ENCODE measurements at regions not wholly inside any gene's neighbourhood (a gene's known extent, or its start where the extent isn't known, plus 50 kb on each side); places are given as distances from the start of the nearest gene placed in this dataset.

GRCh38 chr5:5980538-5980895 lies 397.8 kb downstream of the MED10 start:
- H3K4me1 ChIP-seq (ENCODE audit: control insufficient read depth in 3 of 3, insufficient read depth in 3 of 3, low read length in 3 of 3) = peaks cover 0 to 6% (median 4%) of the 10 kb centered on the region in 3 donors

GRCh38 chr5:5979761-5980537 lies 398.4 kb downstream of the MED10 start:
- no peak overlapping the region for H3K27ac ChIP-seq (ENCODE audit: low read depth, low read length)
- H3K9me3 ChIP-seq (ENCODE audit: control insufficient read depth in 3 of 3, low read length in 3 of 3) = no peaks in the 10 kb centered on the region
- peaks cover 0 to 3% (median 0%) of the 10 kb centered on the region in 3 donors for H3K27me3 ChIP-seq (ENCODE audit: control insufficient read depth in 3 of 3, insufficient read depth in 3 of 3, low read length in 3 of 3)
- H3K36me3 ChIP-seq (ENCODE audit: control insufficient read depth in 3 of 3, insufficient read depth in 3 of 3, low read length in 3 of 3) = no peaks in the 10 kb centered on the region
- H3K4me3 ChIP-seq (ENCODE audit: low read length in 3 of 3) = no peak overlapping the region
- H3K9ac ChIP-seq (ENCODE audit: low read depth in 1 of 3, low read length in 3 of 3) = no peak overlapping the region
- H3K4me1 ChIP-seq (ENCODE audit: control insufficient read depth in 3 of 3, insufficient read depth in 3 of 3, low read length in 3 of 3) = peaks cover 0 to 6% (median 4%) of the 10 kb centered on the region in 3 donors

More at GRCh38 chr5:5980538-5980895, 397.8 kb downstream of the MED10 start:
- H3K27ac ChIP-seq (ENCODE audit: low read depth, low read length) = no peak overlapping the region
- H3K9ac ChIP-seq (ENCODE audit: low read depth in 1 of 3, low read length in 3 of 3) = no peak overlapping the region
- no peak overlapping the region for H3K4me3 ChIP-seq (ENCODE audit: low read length in 3 of 3)
- no peaks in the 10 kb centered on the region for H3K36me3 ChIP-seq (ENCODE audit: control insufficient read depth in 3 of 3, insufficient read depth in 3 of 3, low read length in 3 of 3)
- H3K9me3 ChIP-seq (ENCODE audit: control insufficient read depth in 3 of 3, low read length in 3 of 3) = no peaks in the 10 kb centered on the region
- H3K27me3 ChIP-seq (ENCODE audit: control insufficient read depth in 3 of 3, insufficient read depth in 3 of 3, low read length in 3 of 3) = peaks cover 0 to 3% (median 0%) of the 10 kb centered on the region in 3 donors

DNA sequence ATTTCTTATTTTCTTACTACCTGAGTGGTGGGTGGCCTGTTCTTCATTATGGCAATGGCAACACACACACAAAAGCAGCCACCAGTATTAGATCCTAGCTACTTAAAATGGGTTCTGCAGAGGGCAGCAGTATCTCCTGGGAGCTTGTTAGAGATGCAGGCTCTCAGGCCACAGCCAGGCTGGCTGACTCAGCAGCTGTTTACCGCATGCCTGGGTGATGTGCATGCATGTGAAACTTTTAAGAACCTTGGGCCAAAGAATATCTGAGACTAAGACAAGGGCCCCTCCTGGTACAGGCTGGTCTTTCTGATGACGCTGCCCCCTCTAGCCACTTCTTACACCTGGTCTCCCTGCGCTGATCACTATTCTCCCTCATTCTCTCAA lies 399.0 kb downstream of the MED10 start:
- Histone ChIP-seq H3K4me3 (ENCODE audit: low read length in 3 of 3) (no peak overlapping the region), H3K27ac (ENCODE audit: low read depth, low read length) (no peak overlapping the region), H3K27me3 (ENCODE audit: control insufficient read depth in 3 of 3, insufficient read depth in 3 of 3, low read length in 3 of 3) (peaks cover 0 to 3% (median 0%) of the 10 kb centered on the region in 3 donors), H3K9me3 (ENCODE audit: control insufficient read depth in 3 of 3, low read length in 3 of 3) (no peaks in the 10 kb centered on the region), H3K4me1 (ENCODE audit: control insufficient read depth in 3 of 3, insufficient read depth in 3 of 3, low read length in 3 of 3) (peaks cover 0 to 6% (median 4%) of the 10 kb centered on the region in 3 donors), H3K9ac (ENCODE audit: low read depth in 1 of 3, low read length in 3 of 3) (no peak overlapping the region), H3K36me3 (ENCODE audit: control insufficient read depth in 3 of 3, insufficient read depth in 3 of 3, low read length in 3 of 3) (no peaks in the 10 kb centered on the region)

DNA sequence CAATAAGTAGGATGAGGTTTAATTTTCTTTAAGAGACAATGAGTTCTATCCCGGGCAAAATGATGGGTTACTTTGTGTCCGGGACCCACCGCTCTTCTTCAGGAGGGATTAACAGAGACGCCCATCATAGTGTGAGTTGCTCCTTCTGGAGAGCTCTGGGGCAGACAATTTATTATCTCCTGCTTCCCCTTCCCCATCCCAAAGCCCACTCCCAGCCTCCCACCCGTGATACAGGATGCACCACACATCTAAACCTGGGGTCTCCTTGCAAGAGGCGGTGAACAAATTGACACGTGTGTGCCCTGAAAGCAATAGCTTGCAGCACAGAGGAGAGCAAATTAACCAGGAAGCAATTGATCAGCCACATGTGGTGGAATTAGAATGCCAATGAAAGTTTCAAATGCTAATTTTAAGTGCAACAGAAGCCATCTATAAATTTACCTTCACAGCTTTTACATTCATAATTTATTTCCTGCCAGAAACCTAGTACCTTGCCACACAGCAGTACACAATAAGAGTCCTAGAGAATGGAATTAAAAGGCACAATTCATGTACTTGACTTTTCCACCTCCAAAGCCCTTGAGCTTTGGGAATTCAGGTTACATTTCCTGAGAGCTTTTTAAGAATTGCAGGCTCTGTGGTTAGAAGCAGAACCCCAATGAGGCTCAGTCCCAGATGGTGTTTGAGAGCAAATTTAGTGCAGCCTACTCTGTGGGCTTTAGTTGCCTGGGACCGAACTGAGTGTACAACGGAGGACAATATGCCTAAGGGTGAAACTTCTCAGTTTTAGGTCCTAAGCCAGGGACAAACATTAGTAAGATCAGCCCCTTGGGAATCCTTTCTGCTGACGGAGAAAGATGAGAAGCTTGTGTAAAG lies 399.6 kb downstream of the MED10 start:
- Histone ChIP-seq H3K27me3 (ENCODE audit: control insufficient read depth in 3 of 3, insufficient read depth in 3 of 3, low read length in 3 of 3) (peaks cover 0 to 3% (median 0%) of the 10 kb centered on the region in 3 donors), H3K9ac (ENCODE audit: low read depth in 1 of 3, low read length in 3 of 3) (no peak overlapping the region), H3K36me3 (ENCODE audit: control insufficient read depth in 3 of 3, insufficient read depth in 3 of 3, low read length in 3 of 3) (no peaks in the 10 kb centered on the region), H3K9me3 (ENCODE audit: control insufficient read depth in 3 of 3, low read length in 3 of 3) (no peaks in the 10 kb centered on the region), H3K4me1 (ENCODE audit: control insufficient read depth in 3 of 3, insufficient read depth in 3 of 3, low read length in 3 of 3) (peaks cover 0 to 6% (median 4%) of the 10 kb centered on the region in 3 donors), H3K27ac (ENCODE audit: low read depth, low read length) (no peak overlapping the region), H3K4me3 (ENCODE audit: low read length in 3 of 3) (no peak overlapping the region)

DNA sequence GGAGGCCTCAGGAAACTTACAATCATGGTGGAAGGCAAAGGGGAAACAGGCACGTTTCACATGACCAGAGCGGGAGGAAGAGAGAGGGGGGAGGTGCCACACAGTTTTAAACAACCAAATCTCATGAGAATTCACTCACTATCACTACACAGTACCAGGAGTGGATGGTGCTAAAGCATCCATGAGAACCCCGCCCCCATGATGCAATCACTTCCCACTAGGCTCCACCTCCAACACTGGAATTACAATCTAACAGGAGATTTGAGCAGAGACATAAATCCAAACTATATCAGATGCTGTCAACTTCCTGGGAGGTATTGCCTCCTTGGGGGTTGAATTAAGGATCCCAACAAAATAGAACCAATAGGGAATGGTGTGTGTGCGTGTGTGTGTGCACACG lies 407.1 kb downstream of the MED10 start:
- Histone ChIP-seq H3K4me3 (ENCODE audit: low read length in 3 of 3) (no peak overlapping the region), H3K9ac (ENCODE audit: low read depth in 1 of 3, low read length in 3 of 3) (no peak overlapping the region), H3K36me3 (ENCODE audit: control insufficient read depth in 3 of 3, insufficient read depth in 3 of 3, low read length in 3 of 3) (no peaks in the 10 kb centered on the region), H3K27me3 (ENCODE audit: control insufficient read depth in 3 of 3, insufficient read depth in 3 of 3, low read length in 3 of 3) (no peaks in the 10 kb centered on the region), H3K9me3 (ENCODE audit: control insufficient read depth in 3 of 3, low read length in 3 of 3) (no peaks in the 10 kb centered on the region), H3K4me1 (ENCODE audit: control insufficient read depth in 3 of 3, insufficient read depth in 3 of 3, low read length in 3 of 3) (no peaks in the 10 kb centered on the region), H3K27ac (ENCODE audit: low read depth, low read length) (no peak overlapping the region)

GRCh38 chr5:5969942-5970483 lies 408.3 kb downstream of the MED10 start:
- H3K36me3 ChIP-seq (ENCODE audit: control insufficient read depth in 3 of 3, insufficient read depth in 3 of 3, low read length in 3 of 3) = no peaks in the 10 kb centered on the region
- no peaks in the 10 kb centered on the region for H3K27me3 ChIP-seq (ENCODE audit: control insufficient read depth in 3 of 3, insufficient read depth in 3 of 3, low read length in 3 of 3)
- H3K4me1 ChIP-seq (ENCODE audit: control insufficient read depth in 3 of 3, insufficient read depth in 3 of 3, low read length in 3 of 3) = no peaks in the 10 kb centered on the region
- no peaks in the 10 kb centered on the region for H3K9me3 ChIP-seq (ENCODE audit: control insufficient read depth in 3 of 3, low read length in 3 of 3)
- H3K4me3 ChIP-seq (ENCODE audit: low read length in 3 of 3) = no peak overlapping the region
- no peak overlapping the region for H3K9ac ChIP-seq (ENCODE audit: low read depth in 1 of 3, low read length in 3 of 3)
- no peak overlapping the region for H3K27ac ChIP-seq (ENCODE audit: low read depth, low read length)

GRCh38 chr5:5968981-5969380 lies 409.4 kb downstream of the MED10 start:
- Histone ChIP-seq H3K4me1 (ENCODE audit: control insufficient read depth in 3 of 3, insufficient read depth in 3 of 3, low read length in 3 of 3) (no peaks in the 10 kb centered on the region), H3K9me3 (ENCODE audit: control insufficient read depth in 3 of 3, low read length in 3 of 3) (peaks cover 0 to 2% (median 0%) of the 10 kb centered on the region in 3 donors), H3K36me3 (ENCODE audit: control insufficient read depth in 3 of 3, insufficient read depth in 3 of 3, low read length in 3 of 3) (no peaks in the 10 kb centered on the region), H3K27ac (ENCODE audit: low read depth, low read length) (no peak overlapping the region), H3K4me3 (ENCODE audit: low read length in 3 of 3) (no peak overlapping the region), H3K9ac (ENCODE audit: low read depth in 1 of 3, low read length in 3 of 3) (no peak overlapping the region), H3K27me3 (ENCODE audit: control insufficient read depth in 3 of 3, insufficient read depth in 3 of 3, low read length in 3 of 3) (no peaks in the 10 kb centered on the region)

- no peaks in the 10 kb centered on the region for H3K4me1 ChIP-seq (ENCODE audit: control insufficient read depth in 3 of 3, insufficient read depth in 3 of 3, low read length in 3 of 3)
- H3K27me3 ChIP-seq (ENCODE audit: control insufficient read depth in 3 of 3, insufficient read depth in 3 of 3, low read length in 3 of 3) = no peaks in the 10 kb centered on the region
- no peak overlapping the region for H3K9ac ChIP-seq (ENCODE audit: low read depth in 1 of 3, low read length in 3 of 3)
- H3K27ac ChIP-seq (ENCODE audit: low read depth, low read length) = no peak overlapping the region
- H3K4me3 ChIP-seq (ENCODE audit: low read length in 3 of 3) = no peak overlapping the region
- no peaks in the 10 kb centered on the region for H3K36me3 ChIP-seq (ENCODE audit: control insufficient read depth in 3 of 3, insufficient read depth in 3 of 3, low read length in 3 of 3)
- peaks cover 0 to 2% (median 0%) of the 10 kb centered on the region in 3 donors for H3K9me3 ChIP-seq (ENCODE audit: control insufficient read depth in 3 of 3, low read length in 3 of 3)
Measured at GRCh38 chr5:5967944-5968343, 410.4 kb downstream of the MED10 start.

DNA sequence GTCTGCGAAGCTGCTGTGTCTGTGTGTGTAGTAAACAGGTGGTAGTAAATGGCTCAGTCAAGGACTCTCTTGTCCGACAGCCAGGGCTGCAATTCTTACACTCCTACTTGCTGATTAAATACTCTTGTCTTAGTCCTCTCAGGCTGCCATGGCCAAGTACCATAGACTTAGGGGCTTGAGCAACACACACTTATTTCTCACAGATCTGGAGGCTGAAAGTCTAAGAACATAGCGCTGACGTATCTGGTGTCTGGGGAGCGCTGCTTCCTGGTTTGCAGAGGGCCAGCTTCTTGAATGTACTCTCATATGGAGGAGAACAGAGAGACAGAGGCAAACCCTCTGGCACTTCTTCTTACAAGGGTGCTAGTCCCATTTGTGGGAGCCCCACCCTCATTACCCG lies 411.0 kb downstream of the MED10 start:
- Histone ChIP-seq H3K4me3 (ENCODE audit: low read length in 3 of 3) (no peak overlapping the region), H3K4me1 (ENCODE audit: control insufficient read depth in 3 of 3, insufficient read depth in 3 of 3, low read length in 3 of 3) (no peaks in the 10 kb centered on the region), H3K9ac (ENCODE audit: low read depth in 1 of 3, low read length in 3 of 3) (no peak overlapping the region), H3K9me3 (ENCODE audit: control insufficient read depth in 3 of 3, low read length in 3 of 3) (peaks cover 0 to 2% (median 0%) of the 10 kb centered on the region in 3 donors), H3K27ac (ENCODE audit: low read depth, low read length) (no peak overlapping the region), H3K36me3 (ENCODE audit: control insufficient read depth in 3 of 3, insufficient read depth in 3 of 3, low read length in 3 of 3) (no peaks in the 10 kb centered on the region), H3K27me3 (ENCODE audit: control insufficient read depth in 3 of 3, insufficient read depth in 3 of 3, low read length in 3 of 3) (no peaks in the 10 kb centered on the region)

DNA sequence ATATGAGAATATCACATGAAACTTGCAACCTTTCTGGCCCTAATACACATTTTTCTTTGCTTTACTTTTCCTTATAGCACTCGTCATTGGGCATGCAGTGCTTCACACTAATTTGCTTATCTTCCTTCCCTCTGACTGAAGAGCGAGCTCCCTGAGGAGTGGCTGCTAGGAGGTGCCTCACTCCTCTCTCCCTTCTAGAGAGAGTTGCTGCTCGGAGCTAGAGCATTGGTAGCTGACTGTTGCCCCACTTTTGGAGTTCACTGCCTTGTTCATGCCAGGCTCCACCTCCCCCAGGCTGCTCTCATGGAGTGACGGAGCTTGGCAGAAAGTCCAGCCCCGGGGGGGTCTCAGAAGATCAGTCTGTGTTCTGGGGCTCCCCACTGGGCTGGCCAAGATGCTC lies 413.2 kb downstream of the MED10 start:
- peaks cover 0 to 2% (median 0%) of the 10 kb centered on the region in 3 donors for H3K9me3 ChIP-seq (ENCODE audit: control insufficient read depth in 3 of 3, low read length in 3 of 3)
- no peaks in the 10 kb centered on the region for H3K36me3 ChIP-seq (ENCODE audit: control insufficient read depth in 3 of 3, insufficient read depth in 3 of 3, low read length in 3 of 3)
- H3K4me3 ChIP-seq (ENCODE audit: low read length in 3 of 3) = no peak overlapping the region
- H3K27me3 ChIP-seq (ENCODE audit: control insufficient read depth in 3 of 3, insufficient read depth in 3 of 3, low read length in 3 of 3) = no peaks in the 10 kb centered on the region
- H3K27ac ChIP-seq (ENCODE audit: low read depth, low read length) = no peak overlapping the region
- H3K4me1 ChIP-seq (ENCODE audit: control insufficient read depth in 3 of 3, insufficient read depth in 3 of 3, low read length in 3 of 3) = no peaks in the 10 kb centered on the region
- no peak overlapping the region for H3K9ac ChIP-seq (ENCODE audit: low read depth in 1 of 3, low read length in 3 of 3)

Measured in skeletal muscle tissue (tissue), 3 donors.